ENCODE measurements at regions not wholly inside any gene's neighbourhood (a gene's known extent, or its start where the extent isn't known, plus 50 kb on each side); places are given as distances from the start of the nearest gene placed in this dataset.

- Histone ChIP-seq H3K4me2 (ENCODE audit: insufficient read depth, low read length) (no peak overlapping the region), H4K20me1 (replicated peaks; ENCODE audit: control insufficient read depth, insufficient read depth, low read length) (no peaks in the 10 kb centered on the region), H3K79me2 (ENCODE audit: control insufficient read depth, insufficient read depth, low read length) (no peaks in the 10 kb centered on the region), H3K9ac (ENCODE audit: insufficient read depth in 1 of 2, low read depth in 2 of 2, low read length in 2 of 2) (no peak overlapping the region), H3K9me3 (replicated peaks; ENCODE audit: control insufficient read depth, insufficient read depth, low read depth, low read length) (no peaks in the 10 kb centered on the region), H3K36me3 (ENCODE audit: control insufficient read depth, insufficient read depth, low read length) (no peaks in the 10 kb centered on the region), H3K9me1 (ENCODE audit: control insufficient read depth, insufficient read depth, low read length) (no peaks in the 10 kb centered on the region), H2AFZ (ENCODE audit: low read depth, low read length) (no peak overlapping the region), H3K27me3 (ENCODE audit: control insufficient read depth in 2 of 2, insufficient read depth in 2 of 2, low read length in 2 of 2) (no peaks in the 10 kb centered on the region), H3K27ac (ENCODE audit: extremely low read depth, low read depth, low read length) (no peak overlapping the region), H3K4me3 (no peak overlapping the region), H3K4me1 (replicated peaks in 1 of 2; ENCODE audit: control insufficient read depth in 2 of 2, insufficient read depth in 2 of 2, low read length in 2 of 2) (no peaks in the 10 kb centered on the region)
- TF ChIP-seq MTA3 (IDR thresholded peaks at IDR 0.05; ENCODE audit: borderline replicate concordance): no peak
- no TSS peak for BruUV-seq (replicated peaks)
- in situ Hi-C loops (cut with MboI): no loop called here
- FAIRE-seq (no peak), ATAC-seq (no peak), DNase-seq (ENCODE audit: extremely low read depth in 1 of 4, low spot score in 3 of 4) (no peak)
- CTCF ChIA-PET (ENCODE audit: low intra/inter-chr PET ratio): no interaction called here
- WGBS (ENCODE audit: insufficient coverage, low coverage, missing lambda C conversion rate): 0% methylated on average over 1 of the region's 1 CpG
- POLR2A ChIA-PET: no interaction called here
- intact Hi-C loops (cut with micrococcal nuclease): no loop called here
Observed at GRCh38 chr4:89538886-89539285, 231.3 kb upstream of the GPRIN3 start.

- no peak overlapping the region for H2AFZ ChIP-seq (ENCODE audit: low read depth, low read length)
- no peaks in the 10 kb centered on the region for H3K9me3 ChIP-seq (replicated peaks; ENCODE audit: control insufficient read depth, insufficient read depth, low read depth, low read length)
- no peaks in the 10 kb centered on the region for H4K20me1 ChIP-seq (replicated peaks; ENCODE audit: control insufficient read depth, insufficient read depth, low read length)
- no peak overlapping the region for H3K4me2 ChIP-seq (ENCODE audit: insufficient read depth, low read length)
- ChIA-PET CTCF (ENCODE audit: low intra/inter-chr PET ratio) (no interaction called here), POLR2A (no interaction called here)
- H3K4me1 ChIP-seq (replicated peaks in 1 of 2; ENCODE audit: control insufficient read depth in 2 of 2, insufficient read depth in 2 of 2, low read length in 2 of 2): no peaks in the 10 kb centered on the region
- no peaks in the 10 kb centered on the region for H3K27me3 ChIP-seq (ENCODE audit: control insufficient read depth in 2 of 2, insufficient read depth in 2 of 2, low read length in 2 of 2)
- no peaks in the 10 kb centered on the region for H3K9me1 ChIP-seq (ENCODE audit: control insufficient read depth, insufficient read depth, low read length)
- intact Hi-C loops (cut with micrococcal nuclease) (no loop called here), in situ Hi-C loops (cut with MboI) (no loop called here)
- H3K4me3 ChIP-seq: no peak overlapping the region
- H3K9ac ChIP-seq (ENCODE audit: insufficient read depth in 1 of 2, low read depth in 2 of 2, low read length in 2 of 2): no peak overlapping the region
- H3K79me2 ChIP-seq (ENCODE audit: control insufficient read depth, insufficient read depth, low read length): no peaks in the 10 kb centered on the region
- FAIRE-seq (no peak), DNase-seq (ENCODE audit: extremely low read depth in 1 of 4, low spot score in 3 of 4) (no peak), ATAC-seq (no peak)
- BruUV-seq (replicated peaks): no TSS peak
- H3K36me3 ChIP-seq (ENCODE audit: control insufficient read depth, insufficient read depth, low read length): no peaks in the 10 kb centered on the region
- TF ChIP-seq TRIM24 (IDR thresholded peaks at IDR 0.05): no peak
- TF ChIP-seq ZNF384 (IDR thresholded peaks at IDR 0.05; ENCODE audit: low read depth, low read length): no peak
- no peak for TF ChIP-seq BRD9 (IDR thresholded peaks at IDR 0.05; ENCODE audit: low read depth, partially characterized antibody)
- TF ChIP-seq TFAM (CRISPR knock-in tag; conservative IDR thresholded peaks at IDR 0.05): no peak
- no peak for TF ChIP-seq RBFOX2 (IDR thresholded peaks at IDR 0.05; ENCODE audit: low read depth, low read length)
- TF ChIP-seq E2F1 (CRISPR knock-in tag; IDR thresholded peaks at IDR 0.05): no peak
- no peak for TF ChIP-seq KAT8 (IDR thresholded peaks at IDR 0.05; ENCODE audit: low read depth)
- H3K27ac ChIP-seq (ENCODE audit: extremely low read depth, low read depth, low read length): no peak overlapping the region
Observed at GRCh38 chr4:89538171-89538570, 230.6 kb upstream of the GPRIN3 start.
